Urinary bladder (tissue), 3 donors: ENCODE measurements at regions not wholly inside any gene's neighbourhood (a gene's known extent, or its start where the extent isn't known, plus 50 kb on each side); places are given as distances from the start of the nearest gene placed in this dataset.
"Not testable (repeated sequence)": the region's sequence is repeated elsewhere in the genome, so short reads cannot be mapped to it uniquely, and the experiment has no call there.

Source experiments
- DNase-seq: peaks from one replicate; pipeline ENCODE4 v3.0.0-alpha.2; 2015; ENCODE audit errors: extremely low spot score
- H3K27ac ChIP-seq: one replicate; pipeline ENCODE4 v1.5.1; 2013; ENCODE audit warnings: low read depth, mild to moderate bottlenecking, moderate library complexity
- H3K36me3 ChIP-seq: one replicate; pipeline ENCODE4 v1.6.1; 2013; ENCODE audit warnings: mild to moderate bottlenecking, moderate library complexity; ENCODE audit not compliant: insufficient read depth
- H3K4me1 ChIP-seq: one replicate; pipeline ENCODE4 v1.6.1; 2013; ENCODE audit warnings: mild to moderate bottlenecking, moderate library complexity; ENCODE audit not compliant: insufficient read depth
- H3K4me3 ChIP-seq: one replicate; pipeline ENCODE4 v1.5.1; 2013; ENCODE audit warnings: low read depth, low read length
- WGBS: extraction: QIAGEN DNeasy Blood & Tissue Kit; methylation state at CpG from one replicate; pipeline ENCODE4 v1.1.7; 2013; 5-methylcytosine and 5-hydroxymethylcytosine counted together
- donor health status: healthy with polysubstance abuse.
- donor health status: healthy.

GRCh38 chrX:102784550-102784949, 64.0 kb downstream of the GPRASP3 start:
- no peak overlapping the region for H3K27ac ChIP-seq
- no peak overlapping the region for H3K4me3 ChIP-seq
- 95% methylated on average over 4 of the region's 4 CpGs for WGBS
- H3K36me3 ChIP-seq: no peaks in the 10 kb centered on the region
- H3K4me1 ChIP-seq: no peaks in the 10 kb centered on the region
- no peak for DNase-seq

- Histone ChIP-seq H3K4me3 (no peak overlapping the region), H3K4me1 (no peaks in the 10 kb centered on the region), H3K36me3 (no peaks in the 10 kb centered on the region), H3K27ac (no peak overlapping the region)
- WGBS: 49% methylated on average over 1 of the region's 1 CpG
- DNase-seq: no peak
Observed at GRCh38 chrX:102787283-102787682, 66.7 kb downstream of the GPRASP3 start.

GRCh38 chrX:102808336-102808735, 87.8 kb downstream of the GPRASP3 start:
- Histone ChIP-seq H3K4me3 (no peak overlapping the region), H3K27ac (no peak overlapping the region), H3K36me3 (no peaks in the 10 kb centered on the region), H3K4me1 (no peaks in the 10 kb centered on the region)
- DNase-seq: no peak
- 88% methylated on average over 1 of the region's 1 CpG for WGBS

DNA sequence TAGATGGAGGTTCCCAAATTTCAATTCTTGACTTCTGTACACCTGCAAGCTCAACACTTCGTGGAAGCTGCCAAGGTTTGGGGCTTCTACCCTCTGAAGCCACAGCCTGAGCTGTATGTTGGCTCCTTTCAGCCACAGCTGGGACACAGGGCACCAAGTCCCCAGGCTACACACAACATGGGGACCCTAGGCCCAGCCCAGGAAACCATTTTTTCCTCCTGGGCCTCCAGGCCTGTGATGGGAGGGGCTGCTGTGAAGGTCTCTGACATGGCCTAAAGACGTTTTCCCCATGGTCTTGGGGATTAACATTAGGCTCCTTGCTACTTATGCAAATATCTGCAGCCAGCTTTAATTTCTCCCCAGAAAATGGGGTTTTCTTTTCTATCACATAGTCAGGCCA, 97.7 kb downstream of the GPRASP3 start:
- H3K27ac ChIP-seq, DNase-seq, H3K36me3 ChIP-seq, H3K4me3 ChIP-seq, H3K4me1 ChIP-seq: not testable (repeated sequence)
- WGBS: 94% methylated on average over 2 of the region's 2 CpGs

DNA sequence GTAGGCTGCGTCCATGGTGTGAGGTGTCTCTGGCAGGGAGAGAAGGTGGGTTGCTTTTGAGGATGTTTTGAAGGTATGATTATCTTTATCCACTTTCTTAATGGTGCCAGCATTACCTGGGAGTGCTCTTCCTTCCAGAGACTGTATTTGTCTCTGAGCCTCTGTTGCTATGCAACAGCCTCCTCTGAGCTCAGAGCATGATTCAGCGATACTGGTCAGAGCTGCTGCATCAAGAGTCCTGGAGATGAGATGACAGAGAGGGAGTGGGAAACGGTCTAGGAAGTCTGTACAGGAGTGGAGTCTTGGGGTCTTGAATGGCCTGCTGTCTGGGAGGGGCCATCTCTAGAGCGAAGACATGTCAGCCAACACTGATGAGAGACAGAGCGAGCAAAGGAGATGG, 104.4 kb upstream of the RAB40AL start:
- Histone ChIP-seq H3K4me1 (no peaks in the 10 kb centered on the region), H3K4me3 (no peak overlapping the region), H3K36me3 (no peaks in the 10 kb centered on the region), H3K27ac (no peak overlapping the region)
- no peak for DNase-seq
- 64% methylated on average over 5 of the region's 5 CpGs for WGBS

GRCh38 chrX:102833136-102833535, 103.9 kb upstream of the RAB40AL start:
- no peaks in the 10 kb centered on the region for H3K4me1 ChIP-seq

DNA sequence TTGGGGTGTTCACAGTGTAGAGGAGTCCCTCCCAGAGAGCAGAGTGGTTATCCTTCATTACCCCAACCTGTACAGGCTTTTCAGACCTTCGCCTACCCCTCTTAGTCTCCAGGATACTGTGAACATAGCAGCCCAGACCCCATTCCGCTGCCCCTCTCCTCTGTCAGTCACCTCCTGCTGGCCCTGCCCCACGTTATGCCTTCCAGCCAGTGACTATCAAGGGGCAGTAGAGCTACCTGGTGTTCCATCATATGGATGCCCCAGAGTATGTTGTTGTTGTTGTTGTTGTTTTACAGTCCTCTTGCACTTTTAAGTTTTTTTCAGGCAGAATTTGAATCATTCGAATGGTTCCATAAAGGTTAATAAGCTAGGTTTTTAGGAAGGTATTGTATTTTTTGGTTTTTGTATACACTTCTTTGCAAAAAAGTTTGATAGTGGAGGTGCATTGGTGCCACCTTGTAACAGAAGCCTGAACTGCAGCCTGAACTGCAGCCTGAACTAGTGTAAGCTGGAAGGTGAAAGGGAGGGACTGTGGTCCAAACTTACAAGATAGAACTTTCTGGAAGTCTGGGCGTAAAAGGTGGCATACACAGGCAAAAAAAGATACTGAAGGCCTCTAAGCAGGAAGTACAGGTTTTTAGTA, 101.4 kb upstream of the RAB40AL start:
- DNase-seq: no peak
- Histone ChIP-seq H3K27ac (no peak overlapping the region), H3K36me3 (no peaks in the 10 kb centered on the region), H3K4me3 (no peak overlapping the region), H3K4me1 (no peaks in the 10 kb centered on the region)
- 76% methylated on average over 5 of the region's 5 CpGs for WGBS

More at GRCh38 chrX:102833136-102833535, 103.9 kb upstream of the RAB40AL start:
- Histone ChIP-seq H3K27ac (no peak overlapping the region), H3K36me3 (no peaks in the 10 kb centered on the region), H3K4me3 (no peak overlapping the region)
- no peak for DNase-seq
- whole genome bisulfite sequencing: 72% methylated on average over 3 of the region's 3 CpGs

DNA sequence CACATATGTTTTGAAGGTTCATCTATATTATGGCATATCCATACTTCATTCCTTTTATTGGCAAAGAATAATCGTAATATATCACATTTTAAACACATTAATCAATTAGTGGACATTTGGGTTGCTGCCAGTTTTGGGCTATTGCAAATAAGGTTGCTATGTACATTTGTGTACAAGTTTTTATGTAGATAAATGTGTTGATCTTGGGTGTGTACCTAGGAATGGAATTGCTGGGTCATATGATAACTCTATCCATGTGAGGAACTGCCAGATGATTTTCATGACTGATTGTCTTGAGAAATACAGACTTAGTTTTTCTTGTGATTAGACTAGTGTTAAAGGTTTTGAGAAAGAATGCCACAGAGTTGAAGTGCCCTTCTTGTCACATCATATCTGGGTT, 99.2 kb upstream of the RAB40AL start:
- Histone ChIP-seq H3K27ac (no peak overlapping the region), H3K4me1 (no peaks in the 10 kb centered on the region), H3K36me3 (no peaks in the 10 kb centered on the region), H3K4me3 (no peak overlapping the region)
- 78% methylated on average over 1 of the region's 1 CpG for WGBS
- no peak for DNase-seq

GRCh38 chrX:102840871-102841705, 96.0 kb upstream of the RAB40AL start:
- no peak overlapping the region for H3K4me3 ChIP-seq
- no peaks in the 10 kb centered on the region for H3K4me1 ChIP-seq
- H3K27ac ChIP-seq: no peak overlapping the region
- H3K36me3 ChIP-seq: no peaks in the 10 kb centered on the region
- no peak for DNase-seq
- 78% methylated on average over 6 of the region's 6 CpGs for WGBS

- Histone ChIP-seq H3K4me1 (no peaks in the 10 kb centered on the region), H3K4me3 (no peak overlapping the region), H3K27ac (no peak overlapping the region), H3K36me3 (no peaks in the 10 kb centered on the region)
- no peak for DNase-seq
- 77% methylated on average over 2 of the region's 2 CpGs for WGBS
Observed at GRCh38 chrX:102841706-102842003, 95.4 kb upstream of the RAB40AL start.

- DNase-seq: no peak
- H3K4me1 ChIP-seq: no peaks in the 10 kb centered on the region
Observed at GRCh38 chrX:102845020-102845419, 92.1 kb upstream of the RAB40AL start.

GRCh38 chrX:102846544-102847236, 90.4 kb upstream of the RAB40AL start:
- Histone ChIP-seq H3K27ac (no peak overlapping the region), H3K36me3 (no peaks in the 10 kb centered on the region), H3K4me3 (no peak overlapping the region), H3K4me1 (no peaks in the 10 kb centered on the region)
- 91% methylated on average over 4 of the region's 4 CpGs for WGBS
- no peak for DNase-seq

More at GRCh38 chrX:102845020-102845419, 92.1 kb upstream of the RAB40AL start:
- Histone ChIP-seq H3K36me3 (no peaks in the 10 kb centered on the region), H3K27ac (no peak overlapping the region), H3K4me3 (no peak overlapping the region)

GRCh38 chrX:102847362-102847761, 89.7 kb upstream of the RAB40AL start:
- no peak for DNase-seq
- Histone ChIP-seq H3K4me1 (no peaks in the 10 kb centered on the region), H3K27ac (no peak overlapping the region), H3K4me3 (no peak overlapping the region), H3K36me3 (no peaks in the 10 kb centered on the region)
- 80% methylated on average over 2 of the region's 2 CpGs for WGBS

GRCh38 chrX:102849396-102849795, 87.7 kb upstream of the RAB40AL start:
- Histone ChIP-seq H3K27ac (no peak overlapping the region), H3K4me3 (no peak overlapping the region), H3K4me1 (no peaks in the 10 kb centered on the region), H3K36me3 (no peaks in the 10 kb centered on the region)
- 90% methylated on average over 1 of the region's 1 CpG for WGBS
- DNase-seq: no peak
